GM18507 (cell line): ENCODE measurements at regions not wholly inside any gene's neighbourhood (a gene's known extent, or its start where the extent isn't known, plus 50 kb on each side); places are given as distances from the start of the nearest gene placed in this dataset.
"Not testable (repeated sequence)": the region's sequence is repeated elsewhere in the genome, so short reads cannot be mapped to it uniquely, and the experiment has no call there.

Source experiments
- DNase-seq: peaks from one replicate; pipeline ENCODE4 v3.0.0; 2011; ENCODE audit warnings: low read depth; ENCODE audit not compliant: insufficient read length; ENCODE audit errors: extremely low spot score
- FAIRE-seq: peaks from 2 replicates; lab custom pipeline; 2011; peaks lifted over from hg19 to GRCh38; lab: Jason Lieb, UNC

- FAIRE-seq = no peak
- DNase-seq = no peak
Measured at GRCh38 chr22:26837784-26838470, 180.5 kb downstream of the MIAT start.

DNA sequence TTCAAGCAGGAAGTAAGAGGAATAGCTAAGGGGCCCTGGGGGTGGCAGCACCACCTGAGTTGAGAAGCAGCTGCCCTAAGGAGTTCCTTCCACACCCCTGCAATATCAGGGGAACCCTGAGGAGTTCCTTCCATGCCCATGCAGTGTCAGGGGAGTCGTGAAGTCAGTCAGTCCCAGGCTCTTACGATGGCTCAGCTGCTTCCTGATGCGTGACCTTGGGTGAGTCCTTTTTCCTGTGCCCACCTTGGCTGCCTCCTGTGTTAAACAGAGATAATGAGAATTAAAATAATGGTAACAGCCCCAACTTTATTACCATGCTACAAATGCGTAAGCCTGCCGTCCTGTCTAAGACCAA, 181.1 kb downstream of the MIAT start:
- FAIRE-seq = no peak
- no peak for DNase-seq

DNA sequence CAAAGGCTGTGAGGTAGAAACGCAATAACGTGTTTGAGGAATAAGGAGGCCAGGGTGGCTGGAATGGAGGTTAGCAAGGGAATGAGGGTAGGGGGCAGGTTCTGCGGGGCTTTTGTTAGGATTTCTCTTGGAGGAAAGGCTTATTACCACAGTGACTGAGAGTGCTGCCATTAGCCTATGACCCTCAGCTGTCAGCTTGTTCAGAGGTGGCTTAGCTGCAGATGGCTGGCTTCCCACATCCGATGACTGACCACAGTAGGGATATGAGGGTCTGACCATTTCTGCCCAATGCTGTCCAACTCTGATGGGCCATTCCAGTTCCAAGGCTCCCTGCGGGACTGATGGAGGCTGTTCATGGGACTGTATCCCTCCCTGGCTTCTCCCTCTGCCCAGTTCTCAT, 181.8 kb downstream of the MIAT start:
- FAIRE-seq (no peak), DNase-seq (no peak)

GRCh38 chr22:26840770-26841169, 183.4 kb downstream of the MIAT start:
- FAIRE-seq, DNase-seq: not testable (repeated sequence)

GRCh38 chr22:26842103-26842502, 184.7 kb downstream of the MIAT start:
- no peak for DNase-seq
- no peak for FAIRE-seq

- DNase-seq (no peak), FAIRE-seq (peak; percentile 47)
Measured at GRCh38 chr22:26845021-26845743, 187.8 kb downstream of the MIAT start.

GRCh38 chr22:26846076-26846475, 188.7 kb downstream of the MIAT start:
- no peak for DNase-seq
- FAIRE-seq = no peak

DNA sequence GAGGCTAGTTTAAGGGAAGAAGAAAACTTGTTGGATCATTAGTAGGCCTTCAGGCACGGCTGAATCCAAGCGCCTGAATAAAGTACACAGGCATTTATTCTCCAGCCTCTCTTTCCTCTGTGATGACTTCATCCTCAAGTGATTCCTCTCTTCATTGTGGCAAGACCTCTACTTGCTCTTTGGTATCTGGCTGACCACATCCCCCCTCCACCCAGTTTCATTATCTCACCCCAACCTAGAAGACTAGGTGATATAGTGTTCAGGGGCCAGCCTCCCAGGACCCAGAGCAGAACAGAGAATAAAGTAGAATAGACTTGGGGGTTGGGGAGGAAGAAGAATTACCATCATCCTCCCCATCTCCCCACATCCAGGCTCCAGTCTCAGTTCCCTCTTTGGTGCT, 189.3 kb downstream of the MIAT start:
- no peak for FAIRE-seq
- DNase-seq = peak; percentile 8

DNA sequence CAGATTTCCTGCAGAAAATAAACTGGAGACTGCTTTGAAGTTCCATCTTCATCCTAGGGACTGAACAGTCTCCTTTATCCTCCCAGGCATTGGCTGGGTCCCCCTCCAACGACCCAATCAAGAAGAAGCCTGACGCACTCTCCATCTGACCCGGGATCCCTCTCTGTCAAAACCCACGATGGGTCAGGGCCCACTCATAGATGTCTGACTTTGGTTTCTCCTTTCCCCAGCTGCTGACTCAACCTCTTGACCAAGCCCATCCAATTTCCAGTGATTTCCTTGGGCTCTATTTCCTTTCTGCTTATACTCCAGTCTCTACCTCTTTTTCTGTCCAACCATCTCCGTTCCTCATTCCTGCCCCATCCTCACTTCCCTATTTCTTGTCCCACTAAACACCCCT, 189.7 kb downstream of the MIAT start:
- no peak for FAIRE-seq

GRCh38 chr22:26847816-26848215, 190.4 kb downstream of the MIAT start:
- FAIRE-seq = no peak
- no peak for DNase-seq

More for the DNA sequence above, 189.7 kb downstream of the MIAT start:
- DNase-seq = no peak

DNA sequence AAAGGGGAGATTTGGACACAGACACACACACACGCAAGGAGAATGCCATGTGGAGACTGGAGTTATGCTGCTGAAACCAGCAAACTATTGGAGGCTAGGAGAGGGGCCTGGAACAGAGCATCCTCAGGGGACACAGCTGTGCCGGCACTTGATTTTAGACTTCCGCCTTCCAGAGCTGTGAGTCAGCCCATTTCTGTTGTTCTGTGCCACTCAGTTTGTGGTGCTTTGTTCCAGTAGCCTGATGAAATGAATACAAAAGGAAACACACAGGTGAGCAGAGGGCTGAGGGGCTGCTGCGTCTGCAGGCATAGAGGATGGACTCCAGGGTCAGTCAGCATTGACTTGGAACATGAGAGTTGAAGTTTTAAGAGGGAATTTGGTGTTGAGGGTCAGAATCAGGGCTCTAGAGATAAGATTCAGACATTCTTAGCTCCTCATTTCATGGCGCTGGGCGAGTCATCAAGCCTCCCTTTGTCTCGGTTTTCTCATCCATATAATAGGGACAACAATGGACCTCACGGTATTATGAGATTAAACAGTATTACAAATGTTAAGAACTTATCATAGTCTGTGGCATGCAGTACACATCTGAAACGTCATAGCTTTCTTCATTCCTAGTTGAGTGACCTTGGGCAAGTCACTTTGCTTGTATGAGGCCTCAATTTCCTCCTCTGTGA, 191.0 kb downstream of the MIAT start:
- DNase-seq = no peak
- FAIRE-seq = no peak

DNA sequence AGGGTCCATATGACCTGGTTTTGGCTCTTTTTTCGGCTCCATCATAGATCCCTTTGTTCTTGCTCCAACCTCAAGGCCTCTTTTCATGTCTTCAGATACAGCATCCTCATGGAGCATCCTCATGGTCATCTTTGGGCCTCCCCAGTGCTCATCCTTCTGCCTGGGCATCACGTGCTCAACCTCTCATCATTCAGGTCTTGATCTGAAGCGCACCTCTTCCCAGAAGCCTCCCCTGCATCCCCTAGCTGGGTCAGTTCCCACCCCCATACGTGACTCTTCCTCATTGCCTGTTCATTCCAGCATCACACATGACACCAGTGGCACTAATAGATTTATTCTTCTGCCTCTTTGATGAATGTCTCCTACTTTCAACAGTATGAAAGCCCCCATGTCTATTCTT, 192.2 kb downstream of the MIAT start:
- FAIRE-seq (no peak), DNase-seq (no peak)

DNA sequence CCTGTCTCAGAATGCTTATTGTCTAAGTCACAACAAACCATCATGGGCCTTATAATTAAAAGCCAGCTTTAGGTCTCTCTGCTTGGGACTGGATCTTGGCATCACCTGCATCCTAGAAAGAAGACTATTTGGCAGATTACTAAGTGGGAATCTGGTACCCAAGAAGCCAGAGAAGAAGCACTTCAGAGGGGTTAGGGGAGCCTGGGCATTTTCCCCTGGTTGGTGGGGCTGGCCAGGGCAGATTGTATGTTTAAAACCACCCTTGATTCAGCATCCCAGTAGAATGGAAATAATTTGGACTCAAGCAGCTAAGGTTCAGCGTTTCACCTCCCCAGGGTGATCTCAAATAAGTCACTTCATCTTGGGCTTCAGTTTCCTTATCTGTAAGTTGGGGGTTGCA, 193.7 kb downstream of the MIAT start:
- FAIRE-seq = no peak
- DNase-seq = no peak

DNA sequence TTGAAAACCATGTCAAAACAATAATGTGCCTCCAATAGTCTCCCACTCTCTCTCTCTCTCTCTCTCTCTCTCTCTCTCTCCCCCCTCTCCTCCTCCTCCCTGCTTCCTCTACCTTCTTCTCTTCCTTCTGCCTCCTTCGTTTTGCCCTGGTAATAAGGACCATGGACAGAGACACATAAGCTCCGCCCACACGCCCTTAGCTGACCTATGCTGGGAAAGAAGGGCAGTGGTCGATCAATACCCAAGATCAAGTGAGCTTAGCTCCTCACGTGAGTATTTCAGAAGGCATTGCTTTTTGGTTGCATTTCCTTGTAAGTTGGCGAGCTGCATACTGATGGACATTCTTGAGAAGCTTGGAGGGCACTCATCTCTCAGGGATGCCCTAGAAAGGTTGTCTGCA, 194.8 kb downstream of the MIAT start:
- no peak for DNase-seq
- FAIRE-seq = no peak

- FAIRE-seq (no peak), DNase-seq (no peak)
Measured at GRCh38 chr22:26853071-26853470, 195.7 kb downstream of the MIAT start.

DNA sequence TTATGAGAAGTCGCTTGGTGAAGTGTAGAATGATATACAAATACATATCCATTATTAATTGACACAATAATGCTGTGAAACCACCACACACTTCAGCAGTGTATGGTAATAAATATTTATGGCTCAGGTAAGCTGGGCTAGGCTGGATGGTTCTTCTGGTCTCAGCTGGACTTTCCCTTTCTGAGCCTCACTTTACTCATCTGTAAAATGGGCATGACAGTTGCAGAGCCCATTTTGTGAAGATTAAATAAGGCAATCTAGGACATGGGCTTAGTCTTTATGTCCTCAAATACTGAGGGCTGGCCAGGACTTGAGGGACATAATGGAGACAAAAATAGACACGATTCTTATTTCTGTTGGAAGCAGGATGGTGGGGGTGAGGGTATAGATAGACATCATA, 196.1 kb downstream of the MIAT start:
- FAIRE-seq = no peak

GRCh38 chr22:26857169-26857568, 199.8 kb downstream of the MIAT start:
- no peak for DNase-seq
- no peak for FAIRE-seq

More for the DNA sequence above, 196.1 kb downstream of the MIAT start:
- no peak for DNase-seq

GRCh38 chr22:26860301-26860700, 202.9 kb downstream of the MIAT start:
- FAIRE-seq (no peak), DNase-seq (no peak)

DNA sequence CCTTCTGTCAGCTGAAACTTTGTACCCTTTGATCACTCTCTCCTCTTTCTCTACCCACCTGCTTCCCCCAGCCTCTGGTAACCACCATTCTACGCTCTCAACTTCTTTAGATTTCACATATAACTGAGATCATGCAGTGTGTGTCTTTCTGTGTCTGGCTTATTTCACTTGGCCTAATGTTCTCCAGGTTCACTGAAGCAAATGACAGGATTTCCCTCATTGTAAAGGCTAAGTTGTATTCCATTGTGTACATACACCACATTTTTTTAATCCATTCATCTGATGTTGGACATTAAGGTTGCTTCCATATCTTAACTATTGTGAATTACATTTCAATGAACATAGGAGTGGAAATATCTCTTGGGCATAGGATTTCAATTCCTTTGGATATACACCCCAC, 207.6 kb downstream of the MIAT start:
- no peak for FAIRE-seq
- DNase-seq = no peak

GRCh38 chr22:26883393-26883792, 226.0 kb downstream of the MIAT start:
- DNase-seq (no peak), FAIRE-seq (no peak)

DNA sequence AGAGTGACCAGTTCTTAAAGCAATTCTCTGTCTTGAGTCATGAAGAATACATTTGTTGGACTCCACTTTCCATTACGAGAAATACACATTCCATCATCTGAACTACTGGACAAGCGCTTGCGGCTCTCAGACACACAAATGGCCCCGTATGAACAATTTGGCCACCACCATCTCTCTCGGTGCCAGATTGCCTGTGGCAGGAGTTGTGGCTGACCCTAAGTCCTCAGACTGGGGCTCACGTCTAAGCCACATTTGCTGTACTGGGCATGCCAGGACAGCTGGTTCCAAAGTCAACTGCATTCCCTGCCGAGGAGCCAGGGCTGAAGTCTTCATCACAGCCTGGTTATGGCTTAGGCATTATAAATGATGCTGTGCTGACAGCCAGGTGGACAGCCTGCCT, 227.5 kb downstream of the MIAT start:
- DNase-seq (no peak), FAIRE-seq (no peak)
